H1 (cell line): ENCODE measurements at regions not wholly inside any gene's neighbourhood (a gene's known extent, or its start where the extent isn't known, plus 50 kb on each side); places are given as distances from the start of the nearest gene placed in this dataset.

Experiments
- CTCF ChIA-PET: fragments of 300-600 bp; sonication (Branson Sonifier 250); formaldehyde crosslinking; loops from one replicate; lab custom pipeline; 2021; ENCODE audit not compliant: partially characterized antibody; lab: Charles Lee
- POLR2A ChIA-PET: fragments of 300-600 bp; sonication (Branson Sonifier 250); formaldehyde crosslinking; loops from one replicate; lab custom pipeline; 2021; ENCODE audit warnings: inconsistent platforms; ENCODE audit not compliant: partially characterized antibody; lab: Charles Lee
- DNase-seq, 2 experiments: peaks; one replicate each; pipeline versions ENCODE4 v3.0.0 to v3.0.0-alpha.2; 2010 to 2022; ENCODE audit warnings: low spot score in 2 of 2, low read depth in 1 of 2, mixed read lengths in 1 of 2
- FAIRE-seq: peaks from 2 replicates; lab custom pipeline; 2011; peaks lifted over from hg19 to GRCh38; lab: Jason Lieb, UNC
- H2AFZ ChIP-seq: 2 replicates; pipeline ENCODE4 v1.8.1; 2012; ENCODE audit warnings: low read length, inconsistent platforms
- H2AK5ac ChIP-seq: 2 replicates; pipeline ENCODE4 v1.6.1; 2013; ENCODE audit warnings: low read depth, low read length
- H2BK120ac ChIP-seq: replicated peaks from 2 replicates; pipeline ENCODE3; 2013; ENCODE audit warnings: low read depth, low read length, inconsistent platforms
- H2BK12ac ChIP-seq: 2 replicates; pipeline ENCODE4 v1.6.1; 2013; ENCODE audit warnings: low read depth, low read length
- H2BK15ac ChIP-seq: 2 replicates; pipeline ENCODE4 v1.6.1; 2013; ENCODE audit warnings: low read length
- H2BK20ac ChIP-seq: 2 replicates; pipeline ENCODE4 v1.6.1; 2013; ENCODE audit warnings: low read length
- H2BK5ac ChIP-seq: 2 replicates; pipeline ENCODE4 v1.6.1; 2013; ENCODE audit warnings: low read depth, low read length
- H3K14ac ChIP-seq: 2 replicates; pipeline ENCODE4 v1.6.1; 2013; ENCODE audit warnings: inconsistent platforms; ENCODE audit not compliant: insufficient read length
- H3K18ac ChIP-seq: 2 replicates; pipeline ENCODE4 v1.6.1; 2013; ENCODE audit warnings: low read length; ENCODE audit errors: extremely low read depth
- H3K23ac ChIP-seq: 2 replicates; pipeline ENCODE4 v1.6.1; 2013; ENCODE audit warnings: inconsistent platforms; ENCODE audit not compliant: insufficient read length
- H3K23me2 ChIP-seq: 2 replicates; pipeline ENCODE4 v1.6.1; 2013; ENCODE audit warnings: low read depth, low read length
- H3K27ac ChIP-seq: 2 replicates; pipeline ENCODE4 v1.6.1; 2011; ENCODE audit warnings: low read depth, low read length, inconsistent platforms
- H3K27me3 ChIP-seq, 4 experiments: replicated peaks in 1 of 4; 1 replicate in 1 of 4; 2 replicates in 3 of 4; pipeline versions ENCODE4 v1.6.1 to v1.8.1; 2011 to 2013; ENCODE audit warnings: low read length in 3 of 4, mild to moderate bottlenecking in 3 of 4, inconsistent platforms in 2 of 4, mixed read lengths in 2 of 4, moderate library complexity in 1 of 4; ENCODE audit not compliant: control insufficient read depth in 3 of 4, insufficient read depth in 3 of 4; ENCODE audit errors: extremely low read depth in 1 of 4
- H3K36me3 ChIP-seq, 4 experiments: 2 replicates each; pipeline versions ENCODE4 v1.6.1 to v1.8.1; 2011 to 2013; ENCODE audit warnings: mild to moderate bottlenecking in 4 of 4, low read length in 3 of 4, moderate library complexity in 2 of 4, control low read depth in 1 of 4, inconsistent platforms in 1 of 4; ENCODE audit not compliant: insufficient read depth in 4 of 4, control insufficient read depth in 2 of 4
- H3K4ac ChIP-seq: replicated peaks from 2 replicates; pipeline ENCODE3; 2013; ENCODE audit warnings: low read length, low read depth, mixed read lengths, inconsistent platforms; ENCODE audit not compliant: insufficient read length
- H3K4me1 ChIP-seq, 4 experiments: replicated peaks in 1 of 4; 1 replicate in 1 of 4; 2 replicates in 3 of 4; pipeline versions ENCODE4 v1.6.1 to v1.8.1; 2011 to 2013; ENCODE audit warnings: low read length in 3 of 4, inconsistent platforms in 2 of 4, mixed read lengths in 1 of 4; ENCODE audit not compliant: insufficient read depth in 4 of 4, control insufficient read depth in 3 of 4
- H3K4me2 ChIP-seq, 2 experiments: 2 replicates each; pipeline versions ENCODE4 v1.6.1 to v1.8.1; 2011 to 2013; ENCODE audit warnings: low read depth in 2 of 2, low read length in 2 of 2, control low read depth in 1 of 2, inconsistent platforms in 1 of 2, mild to moderate bottlenecking in 1 of 2; ENCODE audit not compliant: insufficient read depth in 1 of 2
- H3K4me3 ChIP-seq, 4 experiments: fragments of 200-600, 300-600 bp in 1 of 4; sonication (generic), shearing (Covaris generic), sonication (Bioruptor Twin) in 1 of 4; 2 replicates each; pipeline versions ENCODE4 v1.5.1 to v1.8.1; 2011 to 2016; ENCODE audit warnings: low read length in 4 of 4, low read depth in 3 of 4, control low read depth in 2 of 4, inconsistent platforms in 2 of 4, mild to moderate bottlenecking in 2 of 4, mixed read lengths in 1 of 4, moderate library complexity in 1 of 4; ENCODE audit not compliant: insufficient read depth in 2 of 4; ENCODE audit errors: extremely low read depth in 1 of 4
- H3K56ac ChIP-seq: replicated peaks from 2 replicates; pipeline ENCODE3; 2013; ENCODE audit warnings: low read depth, mild to moderate bottlenecking, mixed read lengths, low read length, inconsistent platforms; ENCODE audit not compliant: insufficient read length
- H3K79me1 ChIP-seq: 2 replicates; pipeline ENCODE4 v1.6.1; 2013; ENCODE audit warnings: low read depth, low read length, control low read depth
- H3K79me2 ChIP-seq, 2 experiments: 2 replicates each; pipeline versions ENCODE4 v1.6.1 to v1.8.1; 2012 to 2013; ENCODE audit warnings: low read length in 2 of 2, mild to moderate bottlenecking in 2 of 2, inconsistent platforms in 1 of 2; ENCODE audit not compliant: insufficient read depth in 2 of 2, control insufficient read depth in 1 of 2
- H3K9ac ChIP-seq, 4 experiments: replicated peaks in 1 of 4; 1 replicate in 1 of 4; 2 replicates in 3 of 4; pipeline versions ENCODE4 v1.6.1 to v1.8.1; 2011 to 2013; ENCODE audit warnings: low read depth in 3 of 4, low read length in 3 of 4, control low read depth in 2 of 4, mild to moderate bottlenecking in 2 of 4, moderate library complexity in 2 of 4, inconsistent platforms in 1 of 4; ENCODE audit errors: extremely low read depth in 1 of 4
- H3K9me3 ChIP-seq, 2 experiments: 2 replicates each; pipeline versions ENCODE4 v1.6.1 to v1.8.1; 2012 to 2013; ENCODE audit warnings: mild to moderate bottlenecking in 2 of 2, moderate library complexity in 2 of 2, control low read depth in 1 of 2, inconsistent platforms in 1 of 2, low read depth in 1 of 2, low read length in 1 of 2, mixed read lengths in 1 of 2; ENCODE audit not compliant: insufficient read depth in 2 of 2
- H4K20me1 ChIP-seq, 2 experiments: replicated peaks in 1 of 2; 2 replicates each; pipeline versions ENCODE3 to v1.8.1; 2011 to 2013; ENCODE audit warnings: inconsistent platforms in 2 of 2, low read length in 2 of 2, mild to moderate bottlenecking in 1 of 2; ENCODE audit not compliant: insufficient read depth in 2 of 2, control insufficient read depth in 1 of 2
- H4K5ac ChIP-seq: 2 replicates; pipeline ENCODE4 v1.6.1; 2013; ENCODE audit warnings: low read length, low read depth, mixed read lengths, inconsistent platforms; ENCODE audit not compliant: insufficient read length
- H4K8ac ChIP-seq: 2 replicates; pipeline ENCODE4 v1.8.0; 2013; ENCODE audit warnings: mild to moderate bottlenecking, moderate library complexity, low read length, inconsistent platforms; ENCODE audit not compliant: insufficient read depth; ENCODE audit errors: extremely low read depth
- H4K91ac ChIP-seq: replicated peaks from 2 replicates; pipeline ENCODE3; 2013; ENCODE audit warnings: low read length, mixed read lengths, inconsistent platforms; ENCODE audit not compliant: insufficient read length
- CEBPB ChIP-seq: IDR thresholded peaks from 2 replicates; pipeline ENCODE4 v1.6.1; 2012; ENCODE audit warnings: low read depth, low read length
- CHD1 ChIP-seq: IDR thresholded peaks from 2 replicates; pipeline ENCODE4 v1.6.1; 2012; ENCODE audit warnings: low read depth, low read length, improper control_type of control experiment
- EP300 ChIP-seq, 2 experiments: IDR thresholded peaks; 1 replicate in 1 of 2; 2 replicates in 1 of 2; pipeline ENCODE4 v1.6.1; 2011 to 2012; ENCODE audit warnings: low read depth in 2 of 2, low read length in 2 of 2, mild to moderate bottlenecking in 2 of 2, borderline replicate concordance in 1 of 2, inconsistent platforms in 1 of 2, moderate library complexity in 1 of 2
- GTF2F1 ChIP-seq: IDR thresholded peaks from 2 replicates; pipeline ENCODE4 v1.6.1; 2012; ENCODE audit warnings: low read depth, low read length, improper control_type of control experiment, borderline replicate concordance
- POLR2AphosphoS5 ChIP-seq: IDR thresholded peaks from 2 replicates; pipeline ENCODE4 v1.6.1; 2011; ENCODE audit warnings: low read depth, low read length
- SAP30 ChIP-seq: fragments of 300-600 bp; sonication (generic); IDR thresholded peaks from 2 replicates; pipeline ENCODE4 v1.7.1; 2012; ENCODE audit warnings: low read length, moderate library complexity, mild to moderate bottlenecking, inconsistent platforms; ENCODE audit not compliant: insufficient read depth, insufficient replicate concordance
- SIN3A ChIP-seq, 2 experiments: IDR thresholded peaks in 1 of 2; conservative IDR thresholded peaks in 1 of 2; 2 replicates each; pipeline ENCODE4 v1.6.1; 2011 to 2012; ENCODE audit warnings: low read length in 2 of 2, improper control_type of control experiment in 1 of 2, low read depth in 1 of 2, mild to moderate bottlenecking in 1 of 2
- SIX5 ChIP-seq: IDR thresholded peaks from 2 replicates; pipeline ENCODE4 v1.6.1; 2011; ENCODE audit warnings: mild to moderate bottlenecking, low read depth, low read length
- SUZ12 ChIP-seq: fragments of 200-600 bp; sonication (generic); IDR thresholded peaks from 2 replicates; pipeline ENCODE4 v1.6.1; 2012; ENCODE audit warnings: mild to moderate bottlenecking, inconsistent platforms, low read length, moderate library complexity, mixed read lengths
- WGBS, 2 experiments: shearing (Covaris generic) in 1 of 2; methylation state at CpG; one replicate each; pipeline versions ENCODE4 v1.1.6 to v1.1.7; 2013 to 2015; ENCODE audit warnings: low lambda C conversion rate in 2 of 2, mixed read lengths in 2 of 2, inconsistent platforms in 1 of 2, low coverage in 1 of 2, missing lambda C conversion rate in 1 of 2; ENCODE audit not compliant: insufficient replicate concordance in 2 of 2, insufficient coverage in 1 of 2, insufficient read length in 1 of 2; ENCODE audit errors: extremely low coverage in 1 of 2, missing lambda C conversion rate in 1 of 2; 5-methylcytosine and 5-hydroxymethylcytosine counted together
- TF ChIP-seq, protein P1 (sequence below), 3 experiments: IDR thresholded peaks; 1 replicate in 2 of 3; 2 replicates in 1 of 3; pipeline versions ENCODE4 v1.5.1 to v1.6.1; 2011; ENCODE audit warnings: low read length in 3 of 3, mild to moderate bottlenecking in 3 of 3, inconsistent platforms in 2 of 3, low read depth in 1 of 3, moderate library complexity in 1 of 3; ENCODE audit not compliant: insufficient read depth in 1 of 3; ENCODE audit errors: control extremely low read depth in 1 of 3
- TF ChIP-seq, protein P2 (sequence below): IDR thresholded peaks from 2 replicates; pipeline ENCODE4 v1.6.1; 2012; ENCODE audit warnings: inconsistent platforms

DNA sequence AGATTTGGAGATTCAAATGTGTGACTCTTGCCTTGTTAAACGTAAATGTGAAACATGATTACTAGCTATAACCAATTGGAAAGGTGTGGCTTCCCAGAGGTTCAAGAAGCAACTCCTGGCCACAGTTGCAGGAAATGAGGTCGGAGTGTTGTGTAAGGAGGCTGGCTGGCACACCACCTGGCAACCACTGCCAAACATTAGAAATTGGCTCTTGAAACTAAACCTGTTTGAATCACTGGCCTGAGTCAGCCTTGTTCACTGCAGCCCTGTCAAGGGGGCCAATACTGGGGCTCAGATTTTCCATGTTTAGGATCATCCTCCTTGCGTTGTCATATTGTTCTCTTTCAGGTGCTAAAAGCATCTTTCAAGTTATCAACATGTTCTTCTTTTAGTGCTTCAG lies 206.3 kb downstream of the ARL6IP6 start:
- ChIA-PET CTCF (interaction anchor here (1.4 kb wide), 1 partner anchor 69 kb away, joined by 4 read pairs; no protein-coding TSS in a partner anchor), POLR2A (no interaction called here)
- Histone ChIP-seq H3K79me1 (no peaks in the 10 kb centered on the region), H3K27me3 (no peaks in the 10 kb centered on the region), H3K9ac (no peak overlapping the region), H3K23ac (no peak overlapping the region), H3K18ac (no peak overlapping the region), H3K14ac (no peak overlapping the region), H2BK12ac (no peak overlapping the region), H3K4me1 (no peaks in the 10 kb centered on the region), H4K8ac (no peak overlapping the region), H4K20me1 (no peaks in the 10 kb centered on the region), H2BK15ac (no peak overlapping the region), H3K23me2 (no peaks in the 10 kb centered on the region; the same call in 1 of the 2 replicates), H3K36me3 (no peaks in the 10 kb centered on the region), H3K4me3 (no peak overlapping the region), H2AFZ (no peak overlapping the region), H3K9me3 (peaks cover 0 to 3% of the 10 kb centered on the region in 2 experiments; a peak in 1 of 4 replicates), H3K4me2 (no peak overlapping the region), H2AK5ac (no peak overlapping the region), H2BK20ac (no peak overlapping the region), H3K56ac (no peak overlapping the region), H2BK5ac (no peak overlapping the region), H4K91ac (no peak overlapping the region), H2BK120ac (no peak overlapping the region), H3K27ac (no peak overlapping the region), H4K5ac (no peak overlapping the region), H3K4ac (no peak overlapping the region), H3K79me2 (no peaks in the 10 kb centered on the region)
- no peak for FAIRE-seq
- 93% methylated on average over 3 of the region's 3 CpGs; no CpG with 5 or more reads in 1 of the 2 experiments for WGBS, 2 experiments
- no peak for DNase-seq
- TF ChIP-seq CHD1 (no peak), SIX5 (no peak), EP300 (IDR thresholded peaks at IDR 0.05; ENCODE audit: borderline replicate concordance in 1 of 2, low read depth in 2 of 2, low read length in 2 of 2) (no peak), SIN3A (conservative IDR thresholded peaks at IDR 0.05 in 1 of 2, IDR thresholded peaks at IDR 0.05 in 1 of 2; ENCODE audit: low read depth in 1 of 2, low read length in 2 of 2) (no peak), SUZ12 (no peak), GTF2F1 (no peak), SAP30 (no peak), CEBPB (no peak), POLR2AphosphoS5 (no peak)
- TF ChIP-seq, protein P1, sequence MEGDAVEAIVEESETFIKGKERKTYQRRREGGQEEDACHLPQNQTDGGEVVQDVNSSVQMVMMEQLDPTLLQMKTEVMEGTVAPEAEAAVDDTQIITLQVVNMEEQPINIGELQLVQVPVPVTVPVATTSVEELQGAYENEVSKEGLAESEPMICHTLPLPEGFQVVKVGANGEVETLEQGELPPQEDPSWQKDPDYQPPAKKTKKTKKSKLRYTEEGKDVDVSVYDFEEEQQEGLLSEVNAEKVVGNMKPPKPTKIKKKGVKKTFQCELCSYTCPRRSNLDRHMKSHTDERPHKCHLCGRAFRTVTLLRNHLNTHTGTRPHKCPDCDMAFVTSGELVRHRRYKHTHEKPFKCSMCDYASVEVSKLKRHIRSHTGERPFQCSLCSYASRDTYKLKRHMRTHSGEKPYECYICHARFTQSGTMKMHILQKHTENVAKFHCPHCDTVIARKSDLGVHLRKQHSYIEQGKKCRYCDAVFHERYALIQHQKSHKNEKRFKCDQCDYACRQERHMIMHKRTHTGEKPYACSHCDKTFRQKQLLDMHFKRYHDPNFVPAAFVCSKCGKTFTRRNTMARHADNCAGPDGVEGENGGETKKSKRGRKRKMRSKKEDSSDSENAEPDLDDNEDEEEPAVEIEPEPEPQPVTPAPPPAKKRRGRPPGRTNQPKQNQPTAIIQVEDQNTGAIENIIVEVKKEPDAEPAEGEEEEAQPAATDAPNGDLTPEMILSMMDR (IDR thresholded peaks at IDR 0.05; ENCODE audit: control extremely low read depth in 1 of 3, insufficient read depth in 1 of 3, low read depth in 1 of 3, low read length in 3 of 3) = no peak
- TF ChIP-seq, protein P2, sequence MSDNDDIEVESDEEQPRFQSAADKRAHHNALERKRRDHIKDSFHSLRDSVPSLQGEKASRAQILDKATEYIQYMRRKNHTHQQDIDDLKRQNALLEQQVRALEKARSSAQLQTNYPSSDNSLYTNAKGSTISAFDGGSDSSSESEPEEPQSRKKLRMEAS = no peak
